ENCODE measurements at regions not wholly inside any gene's neighbourhood (a gene's known extent, or its start where the extent isn't known, plus 50 kb on each side); places are given as distances from the start of the nearest gene placed in this dataset.

GRCh38 chr16:50984688-50985087 is 166.4 kb downstream of the SALL1 start:
- TF ChIP-seq CTCF (IDR thresholded peaks at IDR 0.05) = no peak

GRCh38 chr16:50982808-50983207 is 168.3 kb downstream of the SALL1 start:
- TF ChIP-seq CTCF (IDR thresholded peaks at IDR 0.05) = no peak

- no peak for TF ChIP-seq CTCF (IDR thresholded peaks at IDR 0.05)
These were observed 169.1 kb downstream of the SALL1 start for GRCh38 chr16:50981951-50982350.

- no peak for TF ChIP-seq CTCF (IDR thresholded peaks at IDR 0.05)
These were observed 170.4 kb downstream of the SALL1 start for GRCh38 chr16:50980666-50981065.

- TF ChIP-seq CTCF (IDR thresholded peaks at IDR 0.05) = no peak
These were observed 171.1 kb downstream of the SALL1 start for GRCh38 chr16:50979806-50980620.

GRCh38 chr16:50977138-50977537 is 173.9 kb downstream of the SALL1 start:
- no peak for TF ChIP-seq CTCF (IDR thresholded peaks at IDR 0.05)

- no peak for TF ChIP-seq CTCF (IDR thresholded peaks at IDR 0.05)
These were observed 176.5 kb downstream of the SALL1 start for GRCh38 chr16:50974438-50975036.

Data from LNCAP (cell line).